ENCODE measurements at regions not wholly inside any gene's neighbourhood (a gene's known extent, or its start where the extent isn't known, plus 50 kb on each side); places are given as distances from the start of the nearest gene placed in this dataset.

DNA sequence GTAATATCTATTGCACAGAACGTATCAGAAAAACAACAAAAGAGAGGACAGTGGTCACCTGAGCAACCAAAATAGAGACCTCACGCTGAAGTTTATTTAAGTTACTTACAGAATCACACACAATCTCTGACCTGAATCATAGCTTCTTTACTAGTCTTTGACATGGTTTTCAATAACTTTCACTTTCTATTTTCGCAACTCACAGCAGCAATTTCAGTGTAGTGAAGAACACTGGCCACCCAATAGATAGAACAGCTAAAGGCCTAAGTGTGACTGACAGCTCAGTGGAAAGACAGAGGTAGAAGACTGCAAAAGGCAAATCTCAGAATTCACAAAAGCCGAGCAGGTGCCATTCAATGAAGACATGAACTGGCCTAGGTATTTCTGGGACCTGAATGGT is 435.6 kb upstream of the CHRM3 start:
- Histone ChIP-seq H3K79me2 (ENCODE audit: insufficient read depth, low read length) (no peaks in the 10 kb centered on the region), H2AFZ (ENCODE audit: low read length) (peak overlapping the region; percentile 80), H3K9me3 (ENCODE audit: low read depth, low read length) (no peaks in the 10 kb centered on the region), H3K4me1 (ENCODE audit: insufficient read depth, low read length) (peaks cover 11% of the 10 kb centered on the region), H4K20me1 (ENCODE audit: insufficient read depth, low read length) (no peaks in the 10 kb centered on the region), H3K36me3 (ENCODE audit: insufficient read depth, low read length) (no peaks in the 10 kb centered on the region), H3K27me3 (ENCODE audit: insufficient read depth, low read length) (no peaks in the 10 kb centered on the region), H3K4me3 (ENCODE audit: insufficient read depth, low read length) (peak overlapping the region; percentile 61), H3K4me2 (ENCODE audit: insufficient read depth, low read length) (peak overlapping the region; percentile 75), H3K27ac (ENCODE audit: low read depth, low read length) (peak overlapping the region; percentile 3)
- no peak for DNase-seq (ENCODE audit: insufficient read length, low spot score, missing footprints)
- TF ChIP-seq, protein P1, sequence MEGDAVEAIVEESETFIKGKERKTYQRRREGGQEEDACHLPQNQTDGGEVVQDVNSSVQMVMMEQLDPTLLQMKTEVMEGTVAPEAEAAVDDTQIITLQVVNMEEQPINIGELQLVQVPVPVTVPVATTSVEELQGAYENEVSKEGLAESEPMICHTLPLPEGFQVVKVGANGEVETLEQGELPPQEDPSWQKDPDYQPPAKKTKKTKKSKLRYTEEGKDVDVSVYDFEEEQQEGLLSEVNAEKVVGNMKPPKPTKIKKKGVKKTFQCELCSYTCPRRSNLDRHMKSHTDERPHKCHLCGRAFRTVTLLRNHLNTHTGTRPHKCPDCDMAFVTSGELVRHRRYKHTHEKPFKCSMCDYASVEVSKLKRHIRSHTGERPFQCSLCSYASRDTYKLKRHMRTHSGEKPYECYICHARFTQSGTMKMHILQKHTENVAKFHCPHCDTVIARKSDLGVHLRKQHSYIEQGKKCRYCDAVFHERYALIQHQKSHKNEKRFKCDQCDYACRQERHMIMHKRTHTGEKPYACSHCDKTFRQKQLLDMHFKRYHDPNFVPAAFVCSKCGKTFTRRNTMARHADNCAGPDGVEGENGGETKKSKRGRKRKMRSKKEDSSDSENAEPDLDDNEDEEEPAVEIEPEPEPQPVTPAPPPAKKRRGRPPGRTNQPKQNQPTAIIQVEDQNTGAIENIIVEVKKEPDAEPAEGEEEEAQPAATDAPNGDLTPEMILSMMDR (IDR thresholded peaks at IDR 0.05; ENCODE audit: extremely low read depth, low read depth, low read length), result no peak

DNA sequence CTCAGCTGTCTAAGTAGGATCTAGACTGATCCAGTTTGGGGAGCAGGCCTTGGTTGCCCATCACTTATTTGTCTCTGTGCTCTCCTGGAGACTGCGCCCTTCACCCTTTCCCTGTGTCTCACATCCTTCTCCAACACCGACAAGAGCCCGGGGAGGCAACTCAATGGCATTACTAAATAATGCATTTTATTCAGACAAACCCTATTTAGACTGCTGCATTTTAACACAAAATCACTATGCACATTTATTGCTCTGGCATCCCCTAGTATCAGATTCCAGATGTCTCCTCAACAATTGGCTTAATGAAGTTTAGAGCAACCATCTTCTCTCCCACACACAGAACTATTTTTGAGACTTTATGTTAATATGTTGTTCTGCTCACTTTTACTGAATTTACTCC is 436.4 kb upstream of the CHRM3 start:
- H3K4me3 ChIP-seq (ENCODE audit: insufficient read depth, low read length), result no peak overlapping the region
- H2AFZ ChIP-seq (ENCODE audit: low read length), result peak overlapping the region; percentile 50
- TF ChIP-seq, protein P1 (IDR thresholded peaks at IDR 0.05; ENCODE audit: extremely low read depth, low read depth, low read length), result no peak
- H3K27ac ChIP-seq (ENCODE audit: low read depth, low read length), result no peak overlapping the region
- no peak for DNase-seq (ENCODE audit: insufficient read length, low spot score, missing footprints)
- H3K36me3 ChIP-seq (ENCODE audit: insufficient read depth, low read length), result no peaks in the 10 kb centered on the region
- peaks cover 11% of the 10 kb centered on the region for H3K4me1 ChIP-seq (ENCODE audit: insufficient read depth, low read length)
- H3K79me2 ChIP-seq (ENCODE audit: insufficient read depth, low read length), result no peaks in the 10 kb centered on the region
- no peaks in the 10 kb centered on the region for H3K9me3 ChIP-seq (ENCODE audit: low read depth, low read length)
- no peaks in the 10 kb centered on the region for H3K27me3 ChIP-seq (ENCODE audit: insufficient read depth, low read length)
- no peaks in the 10 kb centered on the region for H4K20me1 ChIP-seq (ENCODE audit: insufficient read depth, low read length)
- peak overlapping the region; percentile 75 for H3K4me2 ChIP-seq (ENCODE audit: insufficient read depth, low read length)

DNA sequence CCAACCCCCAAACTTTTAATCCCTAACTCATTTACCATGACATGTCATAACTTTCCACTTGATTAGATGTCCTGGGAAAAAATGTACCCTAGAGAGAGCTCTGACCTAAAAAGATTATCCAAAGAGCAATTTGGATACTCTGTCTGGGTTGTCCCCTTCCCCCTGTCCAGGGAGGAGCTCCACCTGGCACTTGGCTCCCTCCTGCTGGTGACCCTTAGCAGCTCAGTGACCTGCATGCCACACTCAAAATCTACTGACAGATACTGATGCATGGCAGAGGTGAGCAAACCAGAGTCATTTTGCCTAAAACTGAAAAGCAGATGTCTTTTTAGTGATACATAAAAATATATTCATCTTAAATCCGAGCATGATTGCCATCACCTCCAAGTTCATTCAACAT is 442.3 kb upstream of the CHRM3 start:
- TF ChIP-seq, protein P1 (IDR thresholded peaks at IDR 0.05; ENCODE audit: extremely low read depth, low read depth, low read length), result no peak
- no peaks in the 10 kb centered on the region for H3K9me3 ChIP-seq (ENCODE audit: low read depth, low read length)
- no peak overlapping the region for H2AFZ ChIP-seq (ENCODE audit: low read length)
- H3K4me1 ChIP-seq (ENCODE audit: insufficient read depth, low read length), result no peaks in the 10 kb centered on the region
- H3K4me2 ChIP-seq (ENCODE audit: insufficient read depth, low read length), result no peak overlapping the region
- no peak overlapping the region for H3K4me3 ChIP-seq (ENCODE audit: insufficient read depth, low read length)
- no peaks in the 10 kb centered on the region for H3K36me3 ChIP-seq (ENCODE audit: insufficient read depth, low read length)
- H3K27ac ChIP-seq (ENCODE audit: low read depth, low read length), result no peak overlapping the region
- H3K27me3 ChIP-seq (ENCODE audit: insufficient read depth, low read length), result no peaks in the 10 kb centered on the region
- H3K79me2 ChIP-seq (ENCODE audit: insufficient read depth, low read length), result no peaks in the 10 kb centered on the region
- H4K20me1 ChIP-seq (ENCODE audit: insufficient read depth, low read length), result no peaks in the 10 kb centered on the region
- DNase-seq (ENCODE audit: insufficient read length, low spot score, missing footprints), result no peak

DNA sequence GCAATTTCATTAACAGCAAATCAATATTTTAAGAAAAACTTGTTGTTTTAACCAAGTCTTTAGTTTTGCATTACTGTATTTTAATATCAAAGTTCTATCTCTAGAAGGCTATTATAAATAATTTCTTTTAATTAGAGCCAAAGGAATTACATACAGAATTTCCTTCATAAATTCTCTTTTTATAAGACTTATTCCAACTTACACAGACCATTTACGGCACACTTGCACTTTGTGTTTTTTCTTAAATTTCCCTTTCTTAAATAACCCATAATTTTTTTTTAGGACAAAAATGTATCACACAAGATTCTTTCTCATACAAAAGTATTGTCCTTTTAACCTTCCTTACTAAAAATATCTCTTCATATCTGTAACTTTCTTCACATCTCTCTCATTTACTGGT is 458.5 kb upstream of the CHRM3 start:
- no peaks in the 10 kb centered on the region for H3K27me3 ChIP-seq (ENCODE audit: insufficient read depth, low read length)
- TF ChIP-seq, protein P1 (IDR thresholded peaks at IDR 0.05; ENCODE audit: extremely low read depth, low read depth, low read length), result no peak
- H3K9me3 ChIP-seq (ENCODE audit: low read depth, low read length), result peaks cover 3% of the 10 kb centered on the region
- DNase-seq (ENCODE audit: insufficient read length, low spot score, missing footprints), result no peak
- no peaks in the 10 kb centered on the region for H4K20me1 ChIP-seq (ENCODE audit: insufficient read depth, low read length)
- H3K4me2 ChIP-seq (ENCODE audit: insufficient read depth, low read length), result no peak overlapping the region
- no peaks in the 10 kb centered on the region for H3K79me2 ChIP-seq (ENCODE audit: insufficient read depth, low read length)
- H2AFZ ChIP-seq (ENCODE audit: low read length), result no peak overlapping the region
- no peak overlapping the region for H3K4me3 ChIP-seq (ENCODE audit: insufficient read depth, low read length)
- no peak overlapping the region for H3K27ac ChIP-seq (ENCODE audit: low read depth, low read length)
- no peaks in the 10 kb centered on the region for H3K4me1 ChIP-seq (ENCODE audit: insufficient read depth, low read length)
- H3K36me3 ChIP-seq (ENCODE audit: insufficient read depth, low read length), result no peaks in the 10 kb centered on the region
